Jurkat, Clone E6-1 (cell line): ENCODE measurements at regions not wholly inside any gene's neighbourhood (a gene's known extent, or its start where the extent isn't known, plus 50 kb on each side); places are given as distances from the start of the nearest gene placed in this dataset.
A peak's percentile ranks its signal among the peaks of the same experiment; 100 is the strongest.
"Not testable (repeated sequence)": the region's sequence is repeated elsewhere in the genome, so short reads cannot be mapped to it uniquely, and the experiment has no call there.

Experiments
- DNase-seq: peaks from one replicate; pipeline ENCODE4 v3.0.0-alpha.2; 2011; ENCODE audit warnings: low read depth, low spot score
- H3K4me3 ChIP-seq: 2 replicates; pipeline ENCODE4 v1.5.1; 2011; ENCODE audit warnings: mild to moderate bottlenecking, low read length, control low read depth, moderate library complexity

GRCh38 chr11:81332276-81332675 lies 1401.4 kb downstream of the FAM181B start:
- H3K4me3 ChIP-seq: no peak overlapping the region
- DNase-seq: no peak

GRCh38 chr11:81331611-81332235 lies 1401.9 kb downstream of the FAM181B start:
- DNase-seq: no peak
- H3K4me3 ChIP-seq: no peak overlapping the region

GRCh38 chr11:81331088-81331487 lies 1402.6 kb downstream of the FAM181B start:
- no peak overlapping the region for H3K4me3 ChIP-seq
- no peak for DNase-seq

- H3K4me3 ChIP-seq: no peak overlapping the region
- DNase-seq: no peak
Measured at GRCh38 chr11:81303038-81303664, 1430.5 kb downstream of the FAM181B start.

- H3K4me3 ChIP-seq: no peak overlapping the region
- DNase-seq: no peak
Measured at GRCh38 chr11:81301166-81301830, 1432.4 kb downstream of the FAM181B start.

- H3K4me3 ChIP-seq: no peak overlapping the region
- no peak for DNase-seq
Measured at GRCh38 chr11:81286959-81287358, 1446.7 kb downstream of the FAM181B start.

- DNase-seq: no peak
- H3K4me3 ChIP-seq: no peak overlapping the region
Measured at GRCh38 chr11:81286550-81286949, 1447.1 kb downstream of the FAM181B start.

GRCh38 chr11:81280228-81280627 lies 1453.4 kb downstream of the FAM181B start:
- not testable (repeated sequence) for DNase-seq, H3K4me3 ChIP-seq

- H3K4me3 ChIP-seq: no peak overlapping the region
Measured at GRCh38 chr11:81278991-81279390, 1454.7 kb downstream of the FAM181B start.

GRCh38 chr11:81270686-81271085 lies 1463.0 kb downstream of the FAM181B start:
- no peak overlapping the region for H3K4me3 ChIP-seq
- no peak for DNase-seq

More at GRCh38 chr11:81278991-81279390, 1454.7 kb downstream of the FAM181B start:
- DNase-seq: no peak

GRCh38 chr11:81267246-81267645 lies 1466.4 kb downstream of the FAM181B start:
- DNase-seq: no peak
- H3K4me3 ChIP-seq: no peak overlapping the region

- no peak for DNase-seq
- no peak overlapping the region for H3K4me3 ChIP-seq
Measured at GRCh38 chr11:81259471-81259870, 1474.2 kb downstream of the FAM181B start.

- no peak for DNase-seq
Measured at GRCh38 chr11:81255895-81256294, 1477.8 kb downstream of the FAM181B start.

GRCh38 chr11:81253244-81253643 lies 1480.4 kb downstream of the FAM181B start:
- H3K4me3 ChIP-seq: no peak overlapping the region
- DNase-seq: no peak

More at GRCh38 chr11:81255895-81256294, 1477.8 kb downstream of the FAM181B start:
- no peak overlapping the region for H3K4me3 ChIP-seq

GRCh38 chr11:81246941-81247340 lies 1486.7 kb downstream of the FAM181B start:
- DNase-seq: no peak
- H3K4me3 ChIP-seq: no peak overlapping the region

- no peak overlapping the region for H3K4me3 ChIP-seq
- DNase-seq: no peak
Measured at GRCh38 chr11:81245791-81246190, 1487.9 kb downstream of the FAM181B start.

GRCh38 chr11:81241672-81242275 lies 1491.9 kb downstream of the FAM181B start:
- DNase-seq: no peak
- no peak overlapping the region for H3K4me3 ChIP-seq

GRCh38 chr11:81237139-81237538 lies 1496.5 kb downstream of the FAM181B start:
- DNase-seq: peak; percentile 31
- H3K4me3 ChIP-seq: no peak overlapping the region

GRCh38 chr11:81227409-81227808 lies 1506.3 kb downstream of the FAM181B start:
- DNase-seq, H3K4me3 ChIP-seq: not testable (repeated sequence)

GRCh38 chr11:81224396-81224795 lies 1509.3 kb downstream of the FAM181B start:
- no peak overlapping the region for H3K4me3 ChIP-seq

More at GRCh38 chr11:81224396-81224795, 1509.3 kb downstream of the FAM181B start:
- DNase-seq: no peak
